RKO (cell line): ENCODE measurements at regions not wholly inside any gene's neighbourhood (a gene's known extent, or its start where the extent isn't known, plus 50 kb on each side); places are given as distances from the start of the nearest gene placed in this dataset.
"Not testable (repeated sequence)": the region's sequence is repeated elsewhere in the genome, so short reads cannot be mapped to it uniquely, and the experiment has no call there.

Experiments used
- DNase-seq: peaks from one replicate; pipeline ENCODE4 v3.0.0-alpha.2; 2016; ENCODE audit warnings: low spot score

GRCh38 chr20:46785958-46786357 is 76.5 kb downstream of the SLC2A10 start:
- no peak for DNase-seq

- no peak for DNase-seq
Observed at GRCh38 chr20:46786566-46786965, 77.1 kb downstream of the SLC2A10 start.

- no peak for DNase-seq
Observed at GRCh38 chr20:46787991-46788762, 78.7 kb downstream of the SLC2A10 start.

- DNase-seq: not testable (repeated sequence)
Observed at GRCh38 chr20:46788763-46789091, 79.3 kb downstream of the SLC2A10 start.

- no peak for DNase-seq
Observed at GRCh38 chr20:46789339-46790028, 80.0 kb downstream of the SLC2A10 start.

- no peak for DNase-seq
Observed at GRCh38 chr20:46791722-46792416, 82.4 kb downstream of the SLC2A10 start.

- no peak for DNase-seq
Observed at GRCh38 chr20:46797206-46797605, 87.8 kb downstream of the SLC2A10 start.

GRCh38 chr20:46798430-46798829 is 89.0 kb downstream of the SLC2A10 start:
- no peak for DNase-seq

- DNase-seq: no peak
Observed at GRCh38 chr20:46799781-46800408, 90.4 kb downstream of the SLC2A10 start.

- no peak for DNase-seq
Observed at GRCh38 chr20:46800409-46800804, 91.0 kb downstream of the SLC2A10 start.

- no peak for DNase-seq
Observed at GRCh38 chr20:46801003-46801702, 91.7 kb downstream of the SLC2A10 start.

- DNase-seq: no peak
Observed at GRCh38 chr20:46802722-46803121, 91.9 kb upstream of the EYA2 start.

GRCh38 chr20:46803123-46804020 is 91.3 kb upstream of the EYA2 start:
- no peak for DNase-seq

- no peak for DNase-seq
Observed at GRCh38 chr20:46804126-46804525, 90.5 kb upstream of the EYA2 start.

GRCh38 chr20:46805836-46806235 is 88.8 kb upstream of the EYA2 start:
- DNase-seq: no peak

- no peak for DNase-seq
Observed at GRCh38 chr20:46807998-46808397, 86.6 kb upstream of the EYA2 start.

GRCh38 chr20:46808565-46808964 is 86.1 kb upstream of the EYA2 start:
- DNase-seq: no peak

GRCh38 chr20:46809706-46810360 is 84.8 kb upstream of the EYA2 start:
- DNase-seq: no peak

- no peak for DNase-seq
Observed at GRCh38 chr20:46810448-46811223, 84.0 kb upstream of the EYA2 start.
